HG03565 (cell line): ENCODE measurements at regions not wholly inside any gene's neighbourhood (a gene's known extent, or its start where the extent isn't known, plus 50 kb on each side); places are given as distances from the start of the nearest gene placed in this dataset.
"Not testable (repeated sequence)": the region's sequence is repeated elsewhere in the genome, so short reads cannot be mapped to it uniquely, and the experiment has no call there.

Experiments
- ATAC-seq: cut with Tn5 transposase; IDR thresholded peaks from one replicate; pipeline ENCODE4 v1.9.1; 2021; ENCODE audit warnings: mild to moderate bottlenecking, moderate library complexity; ENCODE audit not compliant: unreplicated experiment

GRCh38 chr10:55943403-55943802, 417.7 kb downstream of the ZWINT start:
- ATAC-seq = no peak

GRCh38 chr10:55929291-55929690, 431.8 kb downstream of the ZWINT start:
- no peak for ATAC-seq

- ATAC-seq = not testable (repeated sequence)
Measured at GRCh38 chr10:55899472-55900147, 461.4 kb downstream of the ZWINT start.

GRCh38 chr10:55897490-55897921, 463.6 kb downstream of the ZWINT start:
- ATAC-seq = no peak

- ATAC-seq = no peak
Measured at GRCh38 chr10:55892276-55892675, 468.8 kb downstream of the ZWINT start.

- no peak for ATAC-seq
Measured at GRCh38 chr10:55881588-55881987, 479.5 kb downstream of the ZWINT start.

- ATAC-seq = no peak
Measured at GRCh38 chr10:55873485-55873884, 487.6 kb downstream of the ZWINT start.

- ATAC-seq = no peak
Measured at GRCh38 chr10:55870186-55870585, 490.9 kb downstream of the ZWINT start.

GRCh38 chr10:55867848-55868247, 493.2 kb downstream of the ZWINT start:
- no peak for ATAC-seq

- no peak for ATAC-seq
Measured at GRCh38 chr10:55858730-55859129, 502.3 kb downstream of the ZWINT start.

- ATAC-seq = no peak
Measured at GRCh38 chr10:55852900-55853299, 508.2 kb downstream of the ZWINT start.

- ATAC-seq = no peak
Measured at GRCh38 chr10:55837273-55837672, 523.8 kb downstream of the ZWINT start.

GRCh38 chr10:55822096-55822495, 539.0 kb downstream of the ZWINT start:
- no peak for ATAC-seq

- no peak for ATAC-seq
Measured at GRCh38 chr10:55820478-55820877, 540.6 kb downstream of the ZWINT start.

GRCh38 chr10:55820071-55820470, 541.0 kb downstream of the ZWINT start:
- no peak for ATAC-seq

GRCh38 chr10:55813451-55814170, 547.4 kb downstream of the ZWINT start:
- no peak for ATAC-seq

GRCh38 chr10:55803055-55803454, 558.0 kb downstream of the ZWINT start:
- no peak for ATAC-seq

GRCh38 chr10:55801353-55801661, 559.8 kb downstream of the ZWINT start:
- no peak for ATAC-seq

- no peak for ATAC-seq
Measured at GRCh38 chr10:55800602-55801352, 560.3 kb downstream of the ZWINT start.

GRCh38 chr10:55793024-55793423, 568.0 kb downstream of the ZWINT start:
- no peak for ATAC-seq

- not testable (repeated sequence) for ATAC-seq
Measured at GRCh38 chr10:55790276-55790675, 570.8 kb downstream of the ZWINT start.

GRCh38 chr10:55786461-55787050, 574.5 kb downstream of the ZWINT start:
- no peak for ATAC-seq
